Calu3 (cell line): ENCODE measurements at regions not wholly inside any gene's neighbourhood (a gene's known extent, or its start where the extent isn't known, plus 50 kb on each side); places are given as distances from the start of the nearest gene placed in this dataset.

Experiments
- BruUV-seq: library from RNA; stranded (reverse); fragments of 400-500 nt; replicated peaks from 2 replicates; lab custom pipeline; 2021; lab: Mats Ljungman, UMichigan
- CTCF ChIA-PET: fragments of 300-600 bp; sonication (Branson Sonifier 250); formaldehyde crosslinking; loops from one replicate; lab custom pipeline; 2022; ENCODE audit warnings: antibody characterized with exemption; lab: Charles Lee
- DNase-seq: peaks from one replicate; pipeline ENCODE4 v3.0.0; 2022
- H3K27ac Mint-ChIP-seq: one replicate; pipeline ENCODE4 v1.8.0; 2022; ENCODE audit warnings: mixed read lengths; ENCODE audit not compliant: unreplicated experiment
- H3K27me3 Mint-ChIP-seq: one replicate; pipeline ENCODE4 v1.8.0; 2022; ENCODE audit warnings: mixed read lengths; ENCODE audit not compliant: unreplicated experiment
- H3K36me3 Mint-ChIP-seq: one replicate; pipeline ENCODE4 v1.8.0; 2022; ENCODE audit warnings: mild to moderate bottlenecking, moderate library complexity, mixed read lengths; ENCODE audit not compliant: insufficient read depth, unreplicated experiment
- H3K4me1 Mint-ChIP-seq: one replicate; pipeline ENCODE4 v1.8.0; 2022; ENCODE audit warnings: mild to moderate bottlenecking, low read depth, mixed read lengths; ENCODE audit not compliant: unreplicated experiment
- H3K4me3 Mint-ChIP-seq: one replicate; pipeline ENCODE4 v1.8.0; 2022; ENCODE audit warnings: mild to moderate bottlenecking, low read depth, moderate library complexity, mixed read lengths; ENCODE audit not compliant: unreplicated experiment
- H3K9me3 Mint-ChIP-seq: one replicate; pipeline ENCODE4 v1.8.0; 2022; ENCODE audit warnings: low read depth, mixed read lengths; ENCODE audit not compliant: unreplicated experiment
- intact Hi-C: fragments of 100-400 bp; cut with micrococcal nuclease; formaldehyde crosslinking; loops from one replicate; pipeline ENCODE4 v1.10.0; 2022; ENCODE audit not compliant: unreplicated experiment
- TF ChIP-seq, protein P1 (sequence below): fragments of 200-600 bp; IDR thresholded peaks from one replicate; pipeline ENCODE4 v1.8.0; 2022; ENCODE audit warnings: antibody characterized with exemption; ENCODE audit not compliant: unreplicated experiment

DNA sequence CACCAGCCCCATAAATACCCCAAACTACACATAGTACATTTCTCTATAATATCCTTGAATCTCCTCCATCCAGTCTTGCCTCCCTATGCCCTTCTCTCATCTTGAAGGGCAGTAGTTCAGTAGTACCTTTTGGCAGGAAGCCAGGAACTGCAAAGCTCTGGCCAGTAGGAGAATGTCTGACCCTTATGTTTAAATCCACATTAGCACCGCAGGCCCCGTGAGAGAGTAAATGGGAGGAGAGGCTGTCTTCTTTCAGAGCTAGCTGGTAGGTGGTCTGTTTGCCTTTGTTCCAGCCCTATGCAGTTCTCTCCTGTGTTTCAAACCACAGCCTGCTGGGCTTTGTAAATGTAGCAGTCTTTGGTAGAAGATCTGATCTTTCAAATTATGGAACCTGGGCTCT, 690.7 kb downstream of the DOK5 start:
- Mint-ChIP-seq H3K4me1 (no peaks in the 10 kb centered on the region), H3K4me3 (no peak overlapping the region), H3K36me3 (no peaks in the 10 kb centered on the region), H3K9me3 (peaks cover 11% of the 10 kb centered on the region), H3K27ac (no peak overlapping the region), H3K27me3 (no peaks in the 10 kb centered on the region)
- CTCF ChIA-PET, result interaction anchor here (0.7 kb wide), 1 partner anchor 135 kb away, joined by 3 read pairs; no protein-coding TSS in a partner anchor
- TF ChIP-seq, protein P1, sequence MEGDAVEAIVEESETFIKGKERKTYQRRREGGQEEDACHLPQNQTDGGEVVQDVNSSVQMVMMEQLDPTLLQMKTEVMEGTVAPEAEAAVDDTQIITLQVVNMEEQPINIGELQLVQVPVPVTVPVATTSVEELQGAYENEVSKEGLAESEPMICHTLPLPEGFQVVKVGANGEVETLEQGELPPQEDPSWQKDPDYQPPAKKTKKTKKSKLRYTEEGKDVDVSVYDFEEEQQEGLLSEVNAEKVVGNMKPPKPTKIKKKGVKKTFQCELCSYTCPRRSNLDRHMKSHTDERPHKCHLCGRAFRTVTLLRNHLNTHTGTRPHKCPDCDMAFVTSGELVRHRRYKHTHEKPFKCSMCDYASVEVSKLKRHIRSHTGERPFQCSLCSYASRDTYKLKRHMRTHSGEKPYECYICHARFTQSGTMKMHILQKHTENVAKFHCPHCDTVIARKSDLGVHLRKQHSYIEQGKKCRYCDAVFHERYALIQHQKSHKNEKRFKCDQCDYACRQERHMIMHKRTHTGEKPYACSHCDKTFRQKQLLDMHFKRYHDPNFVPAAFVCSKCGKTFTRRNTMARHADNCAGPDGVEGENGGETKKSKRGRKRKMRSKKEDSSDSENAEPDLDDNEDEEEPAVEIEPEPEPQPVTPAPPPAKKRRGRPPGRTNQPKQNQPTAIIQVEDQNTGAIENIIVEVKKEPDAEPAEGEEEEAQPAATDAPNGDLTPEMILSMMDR, result no peak
- intact Hi-C loops, result no loop called here
- no peak for DNase-seq
- no TSS peak for BruUV-seq

DNA sequence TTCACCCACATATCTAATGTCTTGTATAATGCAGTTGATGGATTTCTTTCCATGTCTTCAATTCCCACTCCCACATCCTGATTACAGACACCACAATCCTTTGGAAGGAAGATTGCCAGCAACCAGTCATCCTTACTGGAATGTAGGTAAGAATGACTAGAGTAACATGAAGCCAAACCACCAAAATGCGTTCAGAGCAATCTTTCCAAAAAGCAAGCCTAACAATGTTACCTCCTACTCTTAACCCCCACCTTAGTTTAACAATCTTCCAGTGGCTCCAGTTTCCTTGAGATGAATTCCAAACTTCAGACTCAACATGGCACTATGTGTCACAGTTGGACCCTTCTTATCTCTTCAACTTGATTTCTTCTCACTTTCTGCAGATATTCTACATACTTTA, 685.6 kb downstream of the DOK5 start:
- no TSS peak for BruUV-seq
- no peak overlapping the region for H3K27ac Mint-ChIP-seq
- no peaks in the 10 kb centered on the region for H3K36me3 Mint-ChIP-seq
- H3K27me3 Mint-ChIP-seq, result no peaks in the 10 kb centered on the region
- peaks cover 19% of the 10 kb centered on the region for H3K9me3 Mint-ChIP-seq
- CTCF ChIA-PET, result no interaction called here
- DNase-seq, result no peak
- intact Hi-C loops, result no loop called here
- H3K4me3 Mint-ChIP-seq, result no peak overlapping the region
- TF ChIP-seq, protein P1, result no peak
- H3K4me1 Mint-ChIP-seq, result no peaks in the 10 kb centered on the region

DNA sequence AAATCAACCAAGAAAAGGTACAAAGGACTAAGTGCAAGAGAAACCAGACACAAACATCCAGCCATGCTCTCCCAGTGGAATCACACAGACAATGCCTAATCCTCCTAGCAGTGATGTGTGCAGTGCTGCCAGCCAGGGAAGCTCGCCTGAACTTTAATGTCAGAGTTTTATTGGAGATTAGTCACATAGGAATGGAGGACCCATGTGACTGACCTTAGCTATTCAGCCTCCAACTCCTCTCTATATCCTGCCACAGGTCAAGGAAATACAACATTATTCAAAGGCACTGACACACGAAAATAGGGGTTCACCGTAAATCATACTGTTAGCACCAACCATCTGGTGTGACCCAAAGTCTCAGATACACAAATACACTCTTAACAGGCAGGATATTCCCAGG, 684.6 kb downstream of the DOK5 start:
- CTCF ChIA-PET, result no interaction called here
- DNase-seq, result no peak
- Mint-ChIP-seq H3K27ac (no peak overlapping the region), H3K4me3 (no peak overlapping the region), H3K27me3 (no peaks in the 10 kb centered on the region), H3K4me1 (no peaks in the 10 kb centered on the region), H3K9me3 (peaks cover 19% of the 10 kb centered on the region), H3K36me3 (no peaks in the 10 kb centered on the region)
- intact Hi-C loops, result no loop called here
- no TSS peak for BruUV-seq
- TF ChIP-seq, protein P1, result no peak

DNA sequence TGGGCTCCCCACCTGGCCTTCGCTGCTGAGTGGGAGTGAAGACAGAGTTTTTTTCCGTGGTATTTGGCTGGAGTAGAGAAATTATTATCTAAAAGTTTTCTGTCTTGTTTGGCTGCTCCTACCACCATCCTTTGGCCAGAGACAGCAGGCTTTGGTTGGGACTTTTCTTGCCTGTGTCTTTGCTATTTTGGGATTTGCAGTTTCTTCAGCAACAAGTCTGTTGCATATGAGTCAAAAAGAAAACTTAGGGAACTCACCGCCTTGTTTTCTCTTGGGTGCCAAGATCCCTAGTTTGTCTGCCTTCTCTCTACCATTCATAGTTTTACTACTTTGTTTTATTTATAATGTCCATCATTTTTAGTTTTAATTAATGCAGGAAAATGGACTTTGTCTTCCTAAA, 683.8 kb downstream of the DOK5 start:
- Mint-ChIP-seq H3K27ac (no peak overlapping the region), H3K27me3 (no peaks in the 10 kb centered on the region), H3K4me3 (no peak overlapping the region), H3K36me3 (no peaks in the 10 kb centered on the region), H3K4me1 (no peaks in the 10 kb centered on the region), H3K9me3 (peaks cover 15% of the 10 kb centered on the region)
- CTCF ChIA-PET, result no interaction called here
- TF ChIP-seq, protein P1, result no peak
- DNase-seq, result no peak
- intact Hi-C loops, result no loop called here
- BruUV-seq, result no TSS peak
